ENCODE measurements at regions not wholly inside any gene's neighbourhood (a gene's known extent, or its start where the extent isn't known, plus 50 kb on each side); places are given as distances from the start of the nearest gene placed in this dataset.
A peak's percentile ranks its signal among the peaks of the same experiment; 100 is the strongest.
"Not testable (repeated sequence)": the region's sequence is repeated elsewhere in the genome, so short reads cannot be mapped to it uniquely, and the experiment has no call there.

GRCh38 chrX:13492286-13492685 is 77.1 kb upstream of the EGFL6 start:
- Histone ChIP-seq H3K4me3 (ENCODE audit: low read depth in 1 of 2, low read length in 2 of 2) (no peak overlapping the region), H3K36me3 (ENCODE audit: control insufficient read depth in 1 of 2, insufficient read depth in 2 of 2, low read length in 2 of 2) (peaks cover 0 to 6% of the 10 kb centered on the region in 2 donors), H3K4me1 (ENCODE audit: control insufficient read depth in 1 of 2, insufficient read depth in 2 of 2, low read length in 2 of 2) (peaks cover 0 to 5% of the 10 kb centered on the region in 2 donors), H3K27ac (ENCODE audit: low read length) (no peak overlapping the region), H3K27me3 (ENCODE audit: low read depth, low read length) (no peaks in the 10 kb centered on the region), H3K9me3 (ENCODE audit: control insufficient read depth in 1 of 2, low read length in 2 of 2) (no peaks in the 10 kb centered on the region)

GRCh38 chrX:13491061-13491460 is 78.3 kb upstream of the EGFL6 start:
- Histone ChIP-seq H3K27ac (ENCODE audit: low read length) (no peak overlapping the region), H3K4me1 (ENCODE audit: control insufficient read depth in 1 of 2, insufficient read depth in 2 of 2, low read length in 2 of 2) (peaks cover 0 to 5% of the 10 kb centered on the region in 2 donors), H3K4me3 (ENCODE audit: low read depth in 1 of 2, low read length in 2 of 2) (no peak overlapping the region), H3K36me3 (ENCODE audit: control insufficient read depth in 1 of 2, insufficient read depth in 2 of 2, low read length in 2 of 2) (peaks cover 0 to 6% of the 10 kb centered on the region in 2 donors), H3K27me3 (ENCODE audit: low read depth, low read length) (no peaks in the 10 kb centered on the region), H3K9me3 (ENCODE audit: control insufficient read depth in 1 of 2, low read length in 2 of 2) (no peaks in the 10 kb centered on the region)

GRCh38 chrX:13489454-13489853 is 79.9 kb upstream of the EGFL6 start:
- Histone ChIP-seq H3K4me1 (ENCODE audit: control insufficient read depth in 1 of 2, insufficient read depth in 2 of 2, low read length in 2 of 2) (peaks cover 0 to 5% of the 10 kb centered on the region in 2 donors), H3K36me3 (ENCODE audit: control insufficient read depth in 1 of 2, insufficient read depth in 2 of 2, low read length in 2 of 2) (peaks cover 0 to 6% of the 10 kb centered on the region in 2 donors), H3K27me3 (ENCODE audit: low read depth, low read length) (no peaks in the 10 kb centered on the region), H3K27ac (ENCODE audit: low read length) (peak overlapping the region; percentile 36), H3K4me3 (ENCODE audit: low read depth in 1 of 2, low read length in 2 of 2) (no peak overlapping the region), H3K9me3 (ENCODE audit: control insufficient read depth in 1 of 2, low read length in 2 of 2) (no peaks in the 10 kb centered on the region)

GRCh38 chrX:13487731-13488505 is 81.5 kb upstream of the EGFL6 start:
- Histone ChIP-seq H3K27ac (ENCODE audit: low read length) (peak overlapping the region; percentile 73), H3K27me3 (ENCODE audit: low read depth, low read length) (no peaks in the 10 kb centered on the region), H3K4me3 (ENCODE audit: low read depth in 1 of 2, low read length in 2 of 2) (no peak overlapping the region), H3K9me3 (ENCODE audit: control insufficient read depth in 1 of 2, low read length in 2 of 2) (no peaks in the 10 kb centered on the region), H3K36me3 (ENCODE audit: control insufficient read depth in 1 of 2, insufficient read depth in 2 of 2, low read length in 2 of 2) (peaks cover 0 to 6% of the 10 kb centered on the region in 2 donors), H3K4me1 (ENCODE audit: control insufficient read depth in 1 of 2, insufficient read depth in 2 of 2, low read length in 2 of 2) (peaks cover 0 to 5% of the 10 kb centered on the region in 2 donors)

GRCh38 chrX:13485167-13485566 is 84.2 kb upstream of the EGFL6 start:
- Histone ChIP-seq H3K9me3 (ENCODE audit: control insufficient read depth in 1 of 2, low read length in 2 of 2) (no peaks in the 10 kb centered on the region), H3K4me1 (ENCODE audit: control insufficient read depth in 1 of 2, insufficient read depth in 2 of 2, low read length in 2 of 2) (peaks cover 0 to 5% of the 10 kb centered on the region in 2 donors), H3K4me3 (ENCODE audit: low read depth in 1 of 2, low read length in 2 of 2) (no peak overlapping the region), H3K27me3 (ENCODE audit: low read depth, low read length) (no peaks in the 10 kb centered on the region), H3K36me3 (ENCODE audit: control insufficient read depth in 1 of 2, insufficient read depth in 2 of 2, low read length in 2 of 2) (peaks cover 0 to 6% of the 10 kb centered on the region in 2 donors), H3K27ac (ENCODE audit: low read length) (no peak overlapping the region)

- no peak overlapping the region for H3K4me3 ChIP-seq (ENCODE audit: low read depth in 1 of 2, low read length in 2 of 2)
- no peaks in the 10 kb centered on the region for H3K9me3 ChIP-seq (ENCODE audit: control insufficient read depth in 1 of 2, low read length in 2 of 2)
- no peak overlapping the region for H3K27ac ChIP-seq (ENCODE audit: low read length)
- peaks cover 0 to 5% of the 10 kb centered on the region in 2 donors for H3K4me1 ChIP-seq (ENCODE audit: control insufficient read depth in 1 of 2, insufficient read depth in 2 of 2, low read length in 2 of 2)
- H3K36me3 ChIP-seq (ENCODE audit: control insufficient read depth in 1 of 2, insufficient read depth in 2 of 2, low read length in 2 of 2): peaks cover 0 to 6% of the 10 kb centered on the region in 2 donors
- no peaks in the 10 kb centered on the region for H3K27me3 ChIP-seq (ENCODE audit: low read depth, low read length)
Measured at GRCh38 chrX:13483773-13484172, 85.6 kb upstream of the EGFL6 start.

- Histone ChIP-seq H3K9me3 (ENCODE audit: control insufficient read depth in 1 of 2, low read length in 2 of 2) (no peaks in the 10 kb centered on the region), H3K36me3 (ENCODE audit: control insufficient read depth in 1 of 2, insufficient read depth in 2 of 2, low read length in 2 of 2) (peaks cover 0 to 6% of the 10 kb centered on the region in 2 donors), H3K4me1 (ENCODE audit: control insufficient read depth in 1 of 2, insufficient read depth in 2 of 2, low read length in 2 of 2) (peaks cover 0 to 3% of the 10 kb centered on the region in 2 donors), H3K4me3 (ENCODE audit: low read depth in 1 of 2, low read length in 2 of 2) (no peak overlapping the region), H3K27me3 (ENCODE audit: low read depth, low read length) (no peaks in the 10 kb centered on the region), H3K27ac (ENCODE audit: low read length) (no peak overlapping the region)
Measured at GRCh38 chrX:13482746-13483541, 86.5 kb upstream of the EGFL6 start.

GRCh38 chrX:13480780-13481179 is 88.6 kb upstream of the EGFL6 start:
- not testable (repeated sequence) for H3K27ac ChIP-seq (ENCODE audit: low read length); H3K4me3 ChIP-seq (ENCODE audit: low read depth in 1 of 2, low read length in 2 of 2); H3K36me3 ChIP-seq (ENCODE audit: control insufficient read depth in 1 of 2, insufficient read depth in 2 of 2, low read length in 2 of 2); H3K9me3 ChIP-seq (ENCODE audit: control insufficient read depth in 1 of 2, low read length in 2 of 2); H3K4me1 ChIP-seq (ENCODE audit: control insufficient read depth in 1 of 2, insufficient read depth in 2 of 2, low read length in 2 of 2); H3K27me3 ChIP-seq (ENCODE audit: low read depth, low read length)

- H3K27ac ChIP-seq (ENCODE audit: low read length): no peak overlapping the region
- H3K9me3 ChIP-seq (ENCODE audit: control insufficient read depth in 1 of 2, low read length in 2 of 2): no peaks in the 10 kb centered on the region
- H3K36me3 ChIP-seq (ENCODE audit: control insufficient read depth in 1 of 2, insufficient read depth in 2 of 2, low read length in 2 of 2): no peaks in the 10 kb centered on the region
- no peaks in the 10 kb centered on the region for H3K27me3 ChIP-seq (ENCODE audit: low read depth, low read length)
- no peaks in the 10 kb centered on the region for H3K4me1 ChIP-seq (ENCODE audit: control insufficient read depth in 1 of 2, insufficient read depth in 2 of 2, low read length in 2 of 2)
- H3K4me3 ChIP-seq (ENCODE audit: low read depth in 1 of 2, low read length in 2 of 2): no peak overlapping the region
Measured at GRCh38 chrX:13479452-13479813, 90.0 kb upstream of the EGFL6 start.

GRCh38 chrX:13478740-13479451 is 90.5 kb upstream of the EGFL6 start:
- Histone ChIP-seq H3K9me3 (ENCODE audit: control insufficient read depth in 1 of 2, low read length in 2 of 2) (no peaks in the 10 kb centered on the region), H3K4me3 (ENCODE audit: low read depth in 1 of 2, low read length in 2 of 2) (no peak overlapping the region), H3K27me3 (ENCODE audit: low read depth, low read length) (no peaks in the 10 kb centered on the region), H3K36me3 (ENCODE audit: control insufficient read depth in 1 of 2, insufficient read depth in 2 of 2, low read length in 2 of 2) (no peaks in the 10 kb centered on the region), H3K4me1 (ENCODE audit: control insufficient read depth in 1 of 2, insufficient read depth in 2 of 2, low read length in 2 of 2) (peaks cover 0 to 5% of the 10 kb centered on the region in 2 donors), H3K27ac (ENCODE audit: low read length) (no peak overlapping the region)

GRCh38 chrX:13476384-13476783 is 93.0 kb upstream of the EGFL6 start:
- H3K9me3 ChIP-seq (ENCODE audit: control insufficient read depth in 1 of 2, low read length in 2 of 2): no peaks in the 10 kb centered on the region
- no peak overlapping the region for H3K27ac ChIP-seq (ENCODE audit: low read length)
- no peaks in the 10 kb centered on the region for H3K27me3 ChIP-seq (ENCODE audit: low read depth, low read length)
- H3K4me3 ChIP-seq (ENCODE audit: low read depth in 1 of 2, low read length in 2 of 2): no peak overlapping the region
- no peaks in the 10 kb centered on the region for H3K36me3 ChIP-seq (ENCODE audit: control insufficient read depth in 1 of 2, insufficient read depth in 2 of 2, low read length in 2 of 2)
- H3K4me1 ChIP-seq (ENCODE audit: control insufficient read depth in 1 of 2, insufficient read depth in 2 of 2, low read length in 2 of 2): peaks cover 0 to 6% of the 10 kb centered on the region in 2 donors

All from muscle layer of duodenum (tissue), 2 donors.